Mammary epithelial cell (primary cell): ENCODE measurements at regions not wholly inside any gene's neighbourhood (a gene's known extent, or its start where the extent isn't known, plus 50 kb on each side); places are given as distances from the start of the nearest gene placed in this dataset.
A peak's percentile ranks its signal among the peaks of the same experiment; 100 is the strongest.

Experiments used
- EZH2 ChIP-seq: IDR thresholded peaks from 2 replicates; pipeline ENCODE4 v1.6.1; 2012; ENCODE audit warnings: low read length, inconsistent platforms, borderline replicate concordance
- TF ChIP-seq, protein P1 (sequence below), 2 donors: IDR thresholded peaks in 1 of 2; conservative IDR thresholded peaks in 1 of 2; 2 replicates each; pipeline ENCODE4 v1.5.1; 2011 to 2012; ENCODE audit warnings: inconsistent platforms in 2 of 2, low read length in 2 of 2, mild to moderate bottlenecking in 2 of 2, control low read depth in 1 of 2, low read depth in 1 of 2; ENCODE audit not compliant: insufficient read depth in 1 of 2; ENCODE audit errors: extremely low read depth in 1 of 2

GRCh38 chr2:84314901-84315330, 144.2 kb downstream of the SUCLG1 start:
- TF ChIP-seq EZH2 = no peak
- TF ChIP-seq, protein P1, sequence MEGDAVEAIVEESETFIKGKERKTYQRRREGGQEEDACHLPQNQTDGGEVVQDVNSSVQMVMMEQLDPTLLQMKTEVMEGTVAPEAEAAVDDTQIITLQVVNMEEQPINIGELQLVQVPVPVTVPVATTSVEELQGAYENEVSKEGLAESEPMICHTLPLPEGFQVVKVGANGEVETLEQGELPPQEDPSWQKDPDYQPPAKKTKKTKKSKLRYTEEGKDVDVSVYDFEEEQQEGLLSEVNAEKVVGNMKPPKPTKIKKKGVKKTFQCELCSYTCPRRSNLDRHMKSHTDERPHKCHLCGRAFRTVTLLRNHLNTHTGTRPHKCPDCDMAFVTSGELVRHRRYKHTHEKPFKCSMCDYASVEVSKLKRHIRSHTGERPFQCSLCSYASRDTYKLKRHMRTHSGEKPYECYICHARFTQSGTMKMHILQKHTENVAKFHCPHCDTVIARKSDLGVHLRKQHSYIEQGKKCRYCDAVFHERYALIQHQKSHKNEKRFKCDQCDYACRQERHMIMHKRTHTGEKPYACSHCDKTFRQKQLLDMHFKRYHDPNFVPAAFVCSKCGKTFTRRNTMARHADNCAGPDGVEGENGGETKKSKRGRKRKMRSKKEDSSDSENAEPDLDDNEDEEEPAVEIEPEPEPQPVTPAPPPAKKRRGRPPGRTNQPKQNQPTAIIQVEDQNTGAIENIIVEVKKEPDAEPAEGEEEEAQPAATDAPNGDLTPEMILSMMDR (conservative IDR thresholded peaks at IDR 0.05 in 1 of 2, IDR thresholded peaks at IDR 0.05 in 1 of 2; ENCODE audit: extremely low read depth in 1 of 2, insufficient read depth in 1 of 2, low read depth in 1 of 2, low read length in 2 of 2) = peak; percentile 97 to 98
